K562 (cell line): ENCODE measurements at regions not wholly inside any gene's neighbourhood (a gene's known extent, or its start where the extent isn't known, plus 50 kb on each side); places are given as distances from the start of the nearest gene placed in this dataset.

ENCODE experiments used
- ATAC-seq: fragments of 200-7000 bp; cut with Tn5 transposase; 3 replicates; pipeline ENCODE4 v1.9.1; 2020; ENCODE audit warnings: moderate library complexity
- BruUV-seq: library from RNA; stranded (reverse); fragments of 400-500 nt; replicated peaks from 2 replicates; lab custom pipeline; 2021; lab: Mats Ljungman, UMichigan
- CTCF ChIA-PET: fragments of 300-600 bp; formaldehyde crosslinking; extraction: SDS; loops from one replicate; lab custom pipeline; 2021; ENCODE audit warnings: low intra/inter-chr PET ratio; lab: Yijun Ruan, JAX
- POLR2A ChIA-PET: fragments of 300-600, 350-650 bp; sonication (Branson Sonifier 250); formaldehyde crosslinking; extraction: SDS; loops from one replicate; lab custom pipeline; 2021; ENCODE audit warnings: antibody characterized with exemption, inconsistent platforms; lab: Yijun Ruan, JAX
- DNase-seq, 4 experiments: peaks; one replicate each; pipeline versions ENCODE4 v3.0.0 to v3.0.0-alpha.2; 2011 to 2018; ENCODE audit warnings: low spot score in 3 of 4, mixed read lengths in 3 of 4; ENCODE audit errors: extremely low read depth in 1 of 4
- FAIRE-seq: peaks from 2 replicates; lab custom pipeline; 2011; peaks lifted over from hg19 to GRCh38; lab: Jason Lieb, UNC
- H2AFZ ChIP-seq: 2 replicates; pipeline ENCODE4 v1.6.0; 2011; ENCODE audit warnings: low read depth, low read length, control low read depth, inconsistent platforms
- H3K27ac ChIP-seq: fragments of 200-600 bp; 3 replicates; pipeline ENCODE4 v1.8.0; 2011; ENCODE audit warnings: low read depth, mild to moderate bottlenecking, control low read depth, inconsistent platforms, low read length, moderate library complexity, mixed read lengths; ENCODE audit errors: extremely low read depth
- H3K27me3 ChIP-seq, 2 experiments: fragments of 300-600 bp in 1 of 2; 2 replicates in 1 of 2; 3 replicates in 1 of 2; pipeline versions ENCODE4 v1.6.0 to v1.8.0; 2011; ENCODE audit warnings: inconsistent platforms in 2 of 2, low read length in 2 of 2, mild to moderate bottlenecking in 1 of 2, mixed read lengths in 1 of 2, moderate library complexity in 1 of 2; ENCODE audit not compliant: control insufficient read depth in 2 of 2, insufficient read depth in 2 of 2
- H3K36me3 ChIP-seq: fragments of 300-600 bp; 3 replicates; pipeline ENCODE4 v1.8.0; 2011; ENCODE audit warnings: mild to moderate bottlenecking, low read length, inconsistent platforms; ENCODE audit not compliant: control insufficient read depth, insufficient read depth
- H3K4me1 ChIP-seq, 2 experiments: fragments of 200-600 bp in 1 of 2; replicated peaks in 1 of 2; 2 replicates in 1 of 2; 3 replicates in 1 of 2; pipeline versions ENCODE4 v1.5.1 to v1.8.0; 2011; ENCODE audit warnings: inconsistent platforms in 2 of 2, low read length in 2 of 2, mild to moderate bottlenecking in 1 of 2, mixed read lengths in 1 of 2, moderate library complexity in 1 of 2; ENCODE audit not compliant: control insufficient read depth in 2 of 2, insufficient read depth in 2 of 2
- H3K4me2 ChIP-seq: 2 replicates; pipeline ENCODE4 v1.6.1; 2011; ENCODE audit warnings: low read length, control low read depth, inconsistent platforms, mixed read lengths; ENCODE audit not compliant: insufficient read depth
- H3K4me3 ChIP-seq: fragments of 200-600 bp; sonication (generic), shearing (Covaris generic); 2 replicates; pipeline ENCODE4 v1.5.1; 2016; ENCODE audit warnings: control low read depth, inconsistent platforms
- H3K79me2 ChIP-seq: fragments of 200-600 bp; 3 replicates; pipeline ENCODE4 v1.8.0; 2011; ENCODE audit warnings: low read length, inconsistent platforms; ENCODE audit not compliant: control insufficient read depth, insufficient read depth
- H3K9ac ChIP-seq, 2 experiments: 2 replicates each; pipeline versions ENCODE4 v1.6.0 to v1.6.1; 2011; ENCODE audit warnings: low read depth in 2 of 2, low read length in 2 of 2, control low read depth in 1 of 2, inconsistent platforms in 1 of 2, mild to moderate bottlenecking in 1 of 2, mixed read lengths in 1 of 2; ENCODE audit not compliant: insufficient read depth in 1 of 2
- H3K9me1 ChIP-seq: one replicate; pipeline ENCODE4 v1.6.0; 2011; ENCODE audit warnings: inconsistent platforms, mild to moderate bottlenecking, low read length, moderate library complexity; ENCODE audit not compliant: control insufficient read depth, insufficient read depth
- H3K9me3 ChIP-seq: replicated peaks from 2 replicates; pipeline ENCODE4 v1.5.1; 2011; ENCODE audit warnings: low read depth, low read length, inconsistent platforms; ENCODE audit not compliant: control insufficient read depth, insufficient read depth
- H4K20me1 ChIP-seq: replicated peaks from 2 replicates; pipeline ENCODE4 v1.6.1; 2011; ENCODE audit warnings: low read length, inconsistent platforms, mixed read lengths; ENCODE audit not compliant: control insufficient read depth, insufficient read depth
- BRF1 ChIP-seq: IDR thresholded peaks from 3 replicates; pipeline ENCODE4 v1.6.1; 2011; ENCODE audit warnings: borderline replicate concordance, mild to moderate bottlenecking; ENCODE audit not compliant: insufficient read length; ENCODE audit errors: extremely low read depth
- CEBPB ChIP-seq: fragments of 450-650 bp; IDR thresholded peaks from 2 replicates; pipeline ENCODE4 v1.6.1; 2016; ENCODE audit warnings: missing genetic modification characterization, missing compliant biosample characterization
- ETV5 ChIP-seq: sonication (generic); formaldehyde crosslinking; IDR thresholded peaks from 2 replicates; pipeline ENCODE4 v1.4.0; 2020; ENCODE audit warnings: low read depth, mild to moderate bottlenecking, missing genetic modification reagents
- HMBOX1 ChIP-seq: sonication (generic); IDR thresholded peaks from 2 replicates; pipeline ENCODE4 v1.6.1; 2016
- ID3 ChIP-seq, 2 experiments: fragments of 250-450 bp in 1 of 2; fragments of 450-650 bp in 1 of 2; sonication (Bioruptor Pico) in 1 of 2; IDR thresholded peaks; 2 replicates each; pipeline versions ENCODE4 v1.6.1 to v1.8.0; 2016 to 2021; ENCODE audit warnings: mild to moderate bottlenecking in 2 of 2, moderate library complexity in 2 of 2, missing compliant biosample characterization in 1 of 2, missing genetic modification characterization in 1 of 2
- KAT2B ChIP-seq: IDR thresholded peaks from one replicate; pipeline ENCODE4 v1.6.1; 2012; ENCODE audit warnings: low read depth, mild to moderate bottlenecking, control low read depth, inconsistent platforms, low read length, moderate library complexity
- PHF20 ChIP-seq: fragments of 450-650 bp; IDR thresholded peaks from 2 replicates; pipeline ENCODE4 v1.6.1; 2018; ENCODE audit not compliant: partially characterized antibody
- TEAD2 ChIP-seq: fragments of 450-650 bp; IDR thresholded peaks from 2 replicates; pipeline ENCODE4 v1.6.1; 2016; ENCODE audit warnings: missing genetic modification characterization, control low read depth, missing compliant biosample characterization
- YBX1 ChIP-seq: fragments of 450-650 bp; IDR thresholded peaks from 2 replicates; pipeline ENCODE4 v1.7.1; 2016; ENCODE audit warnings: mild to moderate bottlenecking
- ZNF134 ChIP-seq: fragments of 250-450 bp; sonication (Bioruptor Pico); conservative IDR thresholded peaks from 2 replicates; pipeline ENCODE4 v1.4.0; 2020
- ZNF184 ChIP-seq: sonication (generic); formaldehyde crosslinking; IDR thresholded peaks from 2 replicates; pipeline ENCODE4 v1.5.0; 2020; ENCODE audit warnings: missing genetic modification reagents
- ZNF277 ChIP-seq: fragments of 250-450 bp; sonication (Bioruptor Pico); IDR thresholded peaks from 2 replicates; pipeline ENCODE4 v1.8.0; 2022; ENCODE audit warnings: inconsistent platforms, mild to moderate bottlenecking, moderate library complexity, borderline replicate concordance
- ZNF699 ChIP-seq: fragments of 250-450 bp; sonication (Bioruptor Pico); IDR thresholded peaks from 2 replicates; pipeline ENCODE4 v1.8.0; 2021; ENCODE audit warnings: mild to moderate bottlenecking, moderate library complexity; ENCODE audit not compliant: insufficient replicate concordance
- in situ Hi-C: fragments of 300-500 bp; cut with MboI; formaldehyde crosslinking; loops from 4 replicates; pipeline ENCODE4 v1.15.0; 2018; ENCODE audit warnings: inconsistent platforms, mixed read lengths
- intact Hi-C: fragments of 100-400 bp; cut with micrococcal nuclease; formaldehyde crosslinking; loops from 2 replicates; pipeline ENCODE4 v1.14.2; 2022
- TF ChIP-seq, protein P1 (sequence below): IDR thresholded peaks from 2 replicates; pipeline ENCODE4 v1.6.1; 2014; ENCODE audit warnings: antibody characterized with exemption
- TF ChIP-seq, protein P2 (sequence below): IDR thresholded peaks from 2 replicates; pipeline ENCODE4 v1.6.1; 2011; ENCODE audit warnings: borderline replicate concordance, low read depth, mild to moderate bottlenecking, moderate library complexity, low read length; ENCODE audit not compliant: insufficient read depth, poor library complexity, severe bottlenecking
- TF ChIP-seq, protein P3 (sequence below): fragments of 250-450 bp; sonication (Bioruptor Pico); IDR thresholded peaks from 2 replicates; pipeline ENCODE4 v1.4.0; 2020; ENCODE audit warnings: borderline replicate concordance

DNA sequence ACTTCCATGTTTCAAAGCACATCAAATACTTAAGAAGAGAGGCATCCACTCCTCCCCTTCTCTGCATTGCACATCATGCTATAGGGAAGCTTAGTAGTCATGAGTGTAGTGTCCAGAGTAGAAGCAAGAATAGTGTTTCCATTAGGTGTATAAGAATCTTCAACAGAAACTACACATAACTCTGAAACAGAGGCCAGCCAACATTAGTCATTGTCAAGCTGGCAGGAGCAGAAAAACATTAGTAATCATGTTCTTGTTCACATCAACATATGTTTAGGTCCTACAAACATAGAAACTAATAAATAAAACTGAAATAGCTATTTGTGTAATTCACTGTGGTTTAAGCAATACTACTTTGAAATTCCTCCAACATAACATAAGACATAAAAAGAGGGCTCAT lies 370.2 kb downstream of the PPP1R3A start:
- Histone ChIP-seq H3K4me2 (no peak overlapping the region), H3K9me1 (no peaks in the 10 kb centered on the region), H3K27ac (no peak overlapping the region), H3K79me2 (no peaks in the 10 kb centered on the region), H3K4me1 (no peaks in the 10 kb centered on the region), H3K9ac (no peak overlapping the region), H3K9me3 (no peaks in the 10 kb centered on the region), H3K36me3 (no peaks in the 10 kb centered on the region), H4K20me1 (no peaks in the 10 kb centered on the region), H3K4me3 (no peak overlapping the region), H2AFZ (no peak overlapping the region), H3K27me3 (no peaks in the 10 kb centered on the region)
- POLR2A ChIA-PET: no interaction called here
- FAIRE-seq (no peak), DNase-seq (no peak), ATAC-seq (no peak)
- CTCF ChIA-PET: no interaction called here
- intact Hi-C loops (no loop called here), in situ Hi-C loops (no loop called here)
- BruUV-seq: no TSS peak
- TF ChIP-seq ZNF277 (no peak), HMBOX1 (no peak), TEAD2 (tag) (no peak), ZNF134 (CRISPR knock-in tag) (no peak), ID3 (CRISPR knock-in tag; IDR thresholded peaks at IDR 0.05) (no peak), ID3 (tag; IDR thresholded peaks at IDR 0.05) (no peak), ETV5 (no peak), ZNF184 (CRISPR knock-in tag) (no peak), PHF20 (no peak), ZNF699 (CRISPR knock-in tag) (no peak), BRF1 (no peak), KAT2B (no peak), CEBPB (tag) (no peak), YBX1 (no peak)
- TF ChIP-seq, protein P1, sequence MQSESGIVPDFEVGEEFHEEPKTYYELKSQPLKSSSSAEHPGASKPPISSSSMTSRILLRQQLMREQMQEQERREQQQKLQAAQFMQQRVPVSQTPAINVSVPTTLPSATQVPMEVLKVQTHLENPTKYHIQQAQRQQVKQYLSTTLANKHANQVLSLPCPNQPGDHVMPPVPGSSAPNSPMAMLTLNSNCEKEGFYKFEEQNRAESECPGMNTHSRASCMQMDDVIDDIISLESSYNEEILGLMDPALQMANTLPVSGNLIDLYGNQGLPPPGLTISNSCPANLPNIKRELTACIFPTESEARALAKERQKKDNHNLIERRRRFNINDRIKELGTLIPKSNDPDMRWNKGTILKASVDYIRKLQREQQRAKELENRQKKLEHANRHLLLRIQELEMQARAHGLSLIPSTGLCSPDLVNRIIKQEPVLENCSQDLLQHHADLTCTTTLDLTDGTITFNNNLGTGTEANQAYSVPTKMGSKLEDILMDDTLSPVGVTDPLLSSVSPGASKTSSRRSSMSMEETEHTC: no peak
- TF ChIP-seq, protein P2, sequence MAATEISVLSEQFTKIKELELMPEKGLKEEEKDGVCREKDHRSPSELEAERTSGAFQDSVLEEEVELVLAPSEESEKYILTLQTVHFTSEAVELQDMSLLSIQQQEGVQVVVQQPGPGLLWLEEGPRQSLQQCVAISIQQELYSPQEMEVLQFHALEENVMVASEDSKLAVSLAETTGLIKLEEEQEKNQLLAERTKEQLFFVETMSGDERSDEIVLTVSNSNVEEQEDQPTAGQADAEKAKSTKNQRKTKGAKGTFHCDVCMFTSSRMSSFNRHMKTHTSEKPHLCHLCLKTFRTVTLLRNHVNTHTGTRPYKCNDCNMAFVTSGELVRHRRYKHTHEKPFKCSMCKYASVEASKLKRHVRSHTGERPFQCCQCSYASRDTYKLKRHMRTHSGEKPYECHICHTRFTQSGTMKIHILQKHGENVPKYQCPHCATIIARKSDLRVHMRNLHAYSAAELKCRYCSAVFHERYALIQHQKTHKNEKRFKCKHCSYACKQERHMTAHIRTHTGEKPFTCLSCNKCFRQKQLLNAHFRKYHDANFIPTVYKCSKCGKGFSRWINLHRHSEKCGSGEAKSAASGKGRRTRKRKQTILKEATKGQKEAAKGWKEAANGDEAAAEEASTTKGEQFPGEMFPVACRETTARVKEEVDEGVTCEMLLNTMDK: no peak
- TF ChIP-seq, protein P3, sequence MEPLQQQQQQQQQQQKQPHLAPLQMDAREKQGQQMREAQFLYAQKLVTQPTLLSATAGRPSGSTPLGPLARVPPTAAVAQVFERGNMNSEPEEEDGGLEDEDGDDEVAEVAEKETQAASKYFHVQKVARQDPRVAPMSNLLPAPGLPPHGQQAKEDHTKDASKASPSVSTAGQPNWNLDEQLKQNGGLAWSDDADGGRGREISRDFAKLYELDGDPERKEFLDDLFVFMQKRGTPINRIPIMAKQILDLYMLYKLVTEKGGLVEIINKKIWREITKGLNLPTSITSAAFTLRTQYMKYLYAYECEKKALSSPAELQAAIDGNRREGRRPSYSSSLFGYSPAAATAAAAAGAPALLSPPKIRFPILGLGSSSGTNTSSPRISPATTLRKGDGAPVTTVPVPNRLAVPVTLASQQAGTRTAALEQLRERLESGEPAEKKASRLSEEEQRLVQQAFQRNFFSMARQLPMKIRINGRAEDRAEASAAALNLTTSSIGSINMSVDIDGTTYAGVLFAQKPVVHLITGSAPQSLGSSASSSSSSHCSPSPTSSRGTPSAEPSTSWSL (CRISPR knock-in tag): no peak
